Endodermal cell (in vitro differentiated cells): ENCODE measurements at regions not wholly inside any gene's neighbourhood (a gene's known extent, or its start where the extent isn't known, plus 50 kb on each side); places are given as distances from the start of the nearest gene placed in this dataset.

Experiments used
- DNase-seq: peaks from one replicate; pipeline ENCODE4 v3.0.0-alpha.2; 2017
- H3K27ac ChIP-seq: 2 replicates; pipeline ENCODE4 v1.5.1; 2013; ENCODE audit warnings: mild to moderate bottlenecking, low read depth, low read length, moderate library complexity
- H3K27me3 ChIP-seq: 2 replicates; pipeline ENCODE4 v1.6.1; 2013; ENCODE audit warnings: mild to moderate bottlenecking, low read length, moderate library complexity; ENCODE audit not compliant: insufficient read depth, control insufficient read depth, poor library complexity, severe bottlenecking
- H3K36me3 ChIP-seq: 2 replicates; pipeline ENCODE4 v1.7.0; 2013; ENCODE audit warnings: mild to moderate bottlenecking, low read length, moderate library complexity; ENCODE audit not compliant: control insufficient read depth, insufficient read depth
- H3K4me1 ChIP-seq: one replicate; pipeline ENCODE4 v1.7.0; 2013; ENCODE audit warnings: low read length; ENCODE audit not compliant: control insufficient read depth, insufficient read depth
- H3K4me3 ChIP-seq: 2 replicates; pipeline ENCODE4 v1.5.1; 2013; ENCODE audit warnings: mild to moderate bottlenecking, low read length, moderate library complexity
- H3K9ac ChIP-seq: 2 replicates; pipeline ENCODE4 v1.6.1; 2013; ENCODE audit warnings: mild to moderate bottlenecking, low read length, moderate library complexity; ENCODE audit not compliant: poor library complexity, severe bottlenecking; ENCODE audit errors: extremely low read depth
- H3K9me3 ChIP-seq: 2 replicates; pipeline ENCODE4 v1.6.1; 2013; ENCODE audit warnings: mild to moderate bottlenecking, low read length, moderate library complexity; ENCODE audit not compliant: control insufficient read depth
- H3K27ac Mint-ChIP-seq: 2 replicates; pipeline ENCODE4 v1.8.0; 2020; ENCODE audit warnings: mixed read lengths
- H3K27me3 Mint-ChIP-seq: 2 replicates; pipeline ENCODE4 v1.8.0; 2021; ENCODE audit warnings: mild to moderate bottlenecking, mixed read lengths; ENCODE audit not compliant: insufficient read depth
- H3K36me3 Mint-ChIP-seq: 2 replicates; pipeline ENCODE4 v1.8.0; 2020; ENCODE audit warnings: low read depth, mixed read lengths
- H3K4me1 Mint-ChIP-seq: 2 replicates; pipeline ENCODE4 v1.8.0; 2020; ENCODE audit warnings: mixed read lengths
- H3K4me3 Mint-ChIP-seq: 2 replicates; pipeline ENCODE4 v1.8.0; 2020; ENCODE audit warnings: mild to moderate bottlenecking, moderate library complexity, mixed read lengths
- H3K9me3 Mint-ChIP-seq: 2 replicates; pipeline ENCODE4 v1.8.0; 2020; ENCODE audit warnings: mild to moderate bottlenecking, mixed read lengths
- CTCF ChIP-seq: fragments of 200-600 bp; sonication (generic); conservative IDR thresholded peaks from 2 replicates; pipeline ENCODE4 v1.5.0; 2021; ENCODE audit warnings: antibody characterized with exemption, mild to moderate bottlenecking
- WGBS, 2 experiments: methylation state at CpG; one replicate each; pipeline versions ENCODE4 v1.1.5 to v1.1.7; 2013; ENCODE audit warnings: missing lambda C conversion rate in 2 of 2, mixed read lengths in 1 of 2; ENCODE audit not compliant: insufficient coverage in 1 of 2, insufficient read length in 1 of 2; 5-methylcytosine and 5-hydroxymethylcytosine counted together

GRCh38 chr13:111644750-111645149 lies 324.3 kb downstream of the TEX29 start:
- H3K27ac Mint-ChIP-seq, result no peak overlapping the region
- no peak overlapping the region for H3K4me3 Mint-ChIP-seq
- no peak for DNase-seq
- Histone ChIP-seq H3K4me1 (no peaks in the 10 kb centered on the region), H3K27me3 (no peaks in the 10 kb centered on the region), H3K4me3 (no peak overlapping the region), H3K27ac (no peak overlapping the region), H3K9me3 (no peaks in the 10 kb centered on the region), H3K9ac (no peak overlapping the region), H3K36me3 (no peaks in the 10 kb centered on the region)
- WGBS, 2 experiments, result 86 to 93% methylated on average over 6 to 16 of the region's 16 CpGs
- no peaks in the 10 kb centered on the region for H3K9me3 Mint-ChIP-seq
- no peak for TF ChIP-seq CTCF
- peaks cover 9% of the 10 kb centered on the region for H3K27me3 Mint-ChIP-seq
- H3K36me3 Mint-ChIP-seq, result no peaks in the 10 kb centered on the region
- H3K4me1 Mint-ChIP-seq, result no peaks in the 10 kb centered on the region

GRCh38 chr13:111645198-111645597 lies 324.8 kb downstream of the TEX29 start:
- Histone ChIP-seq H3K9me3 (no peaks in the 10 kb centered on the region), H3K36me3 (no peaks in the 10 kb centered on the region), H3K4me1 (no peaks in the 10 kb centered on the region), H3K4me3 (no peak overlapping the region), H3K27ac (no peak overlapping the region), H3K9ac (no peak overlapping the region), H3K27me3 (peaks cover 2% of the 10 kb centered on the region)
- Mint-ChIP-seq H3K27ac (no peak overlapping the region), H3K4me1 (no peaks in the 10 kb centered on the region), H3K9me3 (no peaks in the 10 kb centered on the region), H3K27me3 (peaks cover 9% of the 10 kb centered on the region), H3K4me3 (no peak overlapping the region), H3K36me3 (no peaks in the 10 kb centered on the region)
- no peak for TF ChIP-seq CTCF
- 93 to 94% methylated on average over 3 to 12 of the region's 12 CpGs for WGBS, 2 experiments
- DNase-seq, result no peak

DNA sequence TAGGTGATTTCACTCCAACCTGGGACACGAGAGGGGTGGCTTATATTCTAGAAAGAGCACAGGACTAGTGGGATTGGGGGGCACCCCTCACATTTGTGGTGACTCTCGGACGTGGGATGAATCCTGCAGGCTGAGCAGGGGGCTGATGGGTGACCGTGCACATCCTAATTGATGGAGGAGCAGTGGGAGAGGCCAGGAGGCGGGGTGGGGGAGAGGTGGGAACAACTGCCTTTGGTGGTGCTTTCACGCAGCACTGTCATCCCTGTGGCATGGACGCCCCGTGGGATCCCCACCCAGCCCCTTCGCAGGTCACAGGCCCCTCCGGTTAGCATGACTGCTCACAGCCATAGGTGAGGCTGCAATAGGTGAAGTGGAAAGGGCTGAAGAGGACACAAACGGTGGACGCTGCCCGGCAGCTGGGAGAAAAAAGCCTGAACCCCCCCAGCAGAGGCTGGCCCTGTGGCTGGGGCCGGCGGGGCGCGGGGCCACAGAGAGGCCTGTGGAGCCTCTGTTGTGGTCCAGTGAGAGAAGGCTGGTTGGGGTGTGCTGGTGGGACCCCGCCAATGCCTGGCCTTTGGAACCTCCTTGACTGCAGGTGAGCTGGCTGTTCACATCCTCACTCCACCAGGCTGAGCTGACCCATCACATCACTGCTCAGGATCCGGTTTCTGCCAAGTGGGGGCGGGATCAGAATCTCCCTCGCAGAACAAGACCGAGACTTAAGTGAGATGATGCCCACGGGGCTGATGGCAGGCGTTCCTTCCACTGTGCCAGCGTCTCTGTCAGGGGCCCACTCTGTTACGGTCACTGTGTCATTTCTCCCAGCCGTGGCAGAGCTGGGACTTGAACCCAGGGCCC lies 325.4 kb downstream of the TEX29 start:
- 94 to 96% methylated on average over 21 to 27 of the region's 27 CpGs for WGBS, 2 experiments
- H3K27ac Mint-ChIP-seq, result no peak overlapping the region

More for the DNA sequence above, 325.4 kb downstream of the TEX29 start:
- no peak for TF ChIP-seq CTCF
- Mint-ChIP-seq H3K4me1 (no peaks in the 10 kb centered on the region), H3K36me3 (no peaks in the 10 kb centered on the region), H3K9me3 (no peaks in the 10 kb centered on the region), H3K27me3 (peaks cover 9% of the 10 kb centered on the region), H3K4me3 (no peak overlapping the region)
- Histone ChIP-seq H3K27ac (no peak overlapping the region), H3K9me3 (no peaks in the 10 kb centered on the region), H3K27me3 (peaks cover 6% of the 10 kb centered on the region), H3K36me3 (no peaks in the 10 kb centered on the region), H3K9ac (no peak overlapping the region), H3K4me3 (no peak overlapping the region), H3K4me1 (no peaks in the 10 kb centered on the region)
- no peak for DNase-seq
